SK-N-SH (cell line): ENCODE measurements at regions not wholly inside any gene's neighbourhood (a gene's known extent, or its start where the extent isn't known, plus 50 kb on each side); places are given as distances from the start of the nearest gene placed in this dataset.

ENCODE experiments used
- CTCF ChIP-seq: fragments of 200-600 bp; sonication (generic); IDR thresholded peaks from 2 replicates; pipeline ENCODE4 v1.6.1; 2017; ENCODE audit warnings: antibody characterized with exemption, mild to moderate bottlenecking, moderate library complexity
- EP300 ChIP-seq, 2 experiments: IDR thresholded peaks; 2 replicates each; pipeline versions ENCODE4 v1.4.0 to v1.6.1; 2012; ENCODE audit warnings: borderline replicate concordance in 1 of 2, low read depth in 1 of 2, low read length in 1 of 2
- EZH2phosphoT487 ChIP-seq: fragments of 200-600 bp; sonication (generic); IDR thresholded peaks from 2 replicates; pipeline ENCODE4 v1.6.1; 2017; ENCODE audit warnings: low read depth, mixed run types, mild to moderate bottlenecking, antibody characterized with exemption, moderate library complexity, borderline replicate concordance
- IRF3 ChIP-seq: fragments of 150-350 bp; IDR thresholded peaks from 2 replicates; pipeline ENCODE4 v1.6.1; 2016; ENCODE audit warnings: mild to moderate bottlenecking, low read depth, low read length
- NRF1 ChIP-seq: IDR thresholded peaks from 2 replicates; pipeline ENCODE4 v1.6.1; 2012; ENCODE audit warnings: low read depth, mild to moderate bottlenecking, low read length
- POLR2AphosphoS5 ChIP-seq: IDR thresholded peaks from 2 replicates; pipeline ENCODE4 v1.6.1; 2012; ENCODE audit warnings: low read depth, low read length
- RAD21 ChIP-seq: IDR thresholded peaks from 2 replicates; pipeline ENCODE4 v1.6.1; 2012; ENCODE audit warnings: mild to moderate bottlenecking, low read length
- REST ChIP-seq: IDR thresholded peaks from 2 replicates; pipeline ENCODE4 v1.6.1; 2012; ENCODE audit warnings: mild to moderate bottlenecking, low read depth, low read length, moderate library complexity
- RFX5 ChIP-seq: IDR thresholded peaks from 2 replicates; pipeline ENCODE4 v1.6.1; 2012; ENCODE audit warnings: mild to moderate bottlenecking, improper control_type of control experiment, low read length
- RXRA ChIP-seq: IDR thresholded peaks from 2 replicates; pipeline ENCODE4 v1.4.0; 2012; ENCODE audit warnings: low read depth, mild to moderate bottlenecking, borderline replicate concordance
- SMC3 ChIP-seq: IDR thresholded peaks from 2 replicates; pipeline ENCODE4 v1.6.1; 2012; ENCODE audit warnings: low read depth, low read length, improper control_type of control experiment
- TAF1 ChIP-seq: IDR thresholded peaks from 2 replicates; pipeline ENCODE4 v1.6.1; 2012; ENCODE audit warnings: low read depth, mild to moderate bottlenecking, low read length, moderate library complexity, borderline replicate concordance
- TCF12 ChIP-seq: IDR thresholded peaks from 2 replicates; pipeline ENCODE4 v1.4.0; 2012
- USF2 ChIP-seq: fragments of 150-350 bp; IDR thresholded peaks from 2 replicates; pipeline ENCODE4 v1.6.1; 2017; ENCODE audit warnings: antibody characterized with exemption, low read length, low read depth, borderline replicate concordance

- TF ChIP-seq REST (no peak), TAF1 (no peak), USF2 (no peak), RAD21 (no peak), CTCF (no peak), NRF1 (no peak), RXRA (no peak), SMC3 (no peak), RFX5 (no peak), IRF3 (no peak), POLR2AphosphoS5 (no peak), EP300 (IDR thresholded peaks at IDR 0.05; ENCODE audit: borderline replicate concordance in 1 of 2, low read depth in 1 of 2, low read length in 1 of 2) (no peak), EZH2phosphoT487 (no peak), TCF12 (peak; percentile 35; the same call in 1 of the 2 replicates)
These were observed 494.9 kb downstream of the NYAP2 start for GRCh38 chr2:225894236-225894980.
